Suprapubic skin (tissue), 4 donors: ENCODE measurements at regions not wholly inside any gene's neighbourhood (a gene's known extent, or its start where the extent isn't known, plus 50 kb on each side); places are given as distances from the start of the nearest gene placed in this dataset.

Source experiments
- DNase-seq, 2 donors: peaks; one replicate each; pipeline ENCODE4 v3.0.0-alpha.2; 2019; ENCODE audit warnings: low spot score in 2 of 2
- H3K27ac ChIP-seq: fragments of 200-600 bp; sonication (generic); one replicate; pipeline ENCODE4 v1.5.1; 2019
- H3K27me3 ChIP-seq: fragments of 200-600 bp; sonication (generic); one replicate; pipeline ENCODE4 v1.5.1; 2019
- H3K36me3 ChIP-seq: fragments of 200-600 bp; sonication (generic); one replicate; pipeline ENCODE4 v1.5.1; 2019
- H3K4me1 ChIP-seq: fragments of 200-600 bp; sonication (generic); one replicate; pipeline ENCODE4 v1.5.1; 2019
- H3K4me3 ChIP-seq: fragments of 200-600 bp; sonication (generic); one replicate; pipeline ENCODE4 v1.5.1; 2019; ENCODE audit warnings: mild to moderate bottlenecking
- H3K9me3 ChIP-seq: fragments of 200-600 bp; sonication (generic); one replicate; pipeline ENCODE4 v1.5.1; 2019
- EP300 ChIP-seq: sonication (generic); formaldehyde crosslinking; IDR thresholded peaks from one replicate; pipeline ENCODE4 v1.6.1; 2017; ENCODE audit warnings: antibody characterized with exemption
- POLR2A ChIP-seq, 2 donors: fragments of 450-650 bp; IDR thresholded peaks; one replicate each; pipeline ENCODE4 v1.6.1; 2017; ENCODE audit warnings: antibody characterized with exemption in 2 of 2, mild to moderate bottlenecking in 2 of 2, moderate library complexity in 2 of 2
- POLR2AphosphoS5 ChIP-seq, 3 donors: sonication (generic); formaldehyde crosslinking; IDR thresholded peaks; one replicate each; pipeline ENCODE4 v1.6.1; 2017; ENCODE audit warnings: antibody characterized with exemption in 3 of 3
- WGBS: methylation state at CpG from one replicate; pipeline ENCODE4 v1.1.5; 2018; 5-methylcytosine and 5-hydroxymethylcytosine counted together
- TF ChIP-seq, protein P1 (sequence below), 2 donors: fragments of 200-600 bp in 1 of 2; fragments of 450-650 bp in 1 of 2; sonication (generic) in 1 of 2; IDR thresholded peaks; one replicate each; pipeline ENCODE4 v1.5.1; 2016 to 2019; ENCODE audit warnings: antibody characterized with exemption in 2 of 2, mild to moderate bottlenecking in 1 of 2, moderate library complexity in 1 of 2

DNA sequence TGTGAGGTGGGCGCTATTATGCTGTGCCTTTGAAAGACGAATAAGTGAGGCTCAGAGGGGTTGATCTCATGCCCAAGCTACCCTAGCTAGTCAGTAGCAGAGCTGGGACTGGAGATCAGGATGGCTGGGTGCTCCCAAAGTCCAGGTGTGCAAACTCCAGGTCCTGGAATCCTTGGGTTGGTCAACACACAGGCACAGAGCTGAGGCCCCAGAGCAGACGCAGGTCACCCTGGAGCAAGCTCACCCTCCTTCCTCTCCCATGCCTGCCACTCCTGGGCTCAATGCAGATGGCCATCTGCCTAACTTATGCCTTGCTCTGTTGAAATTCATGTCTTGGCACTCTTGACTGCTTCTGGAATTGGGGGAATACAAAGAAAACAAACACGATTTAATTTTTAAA, 587.2 kb downstream of the PTPRU start:
- WGBS, result 78% methylated on average over 4 of the region's 4 CpGs
- H3K9me3 ChIP-seq, result no peaks in the 10 kb centered on the region
- no peak overlapping the region for H3K4me3 ChIP-seq
- no peak overlapping the region for H3K27ac ChIP-seq
- TF ChIP-seq POLR2A (IDR thresholded peaks at IDR 0.05) (no peak), POLR2AphosphoS5 (IDR thresholded peaks at IDR 0.05) (no peak), EP300 (no peak)
- TF ChIP-seq, protein P1, sequence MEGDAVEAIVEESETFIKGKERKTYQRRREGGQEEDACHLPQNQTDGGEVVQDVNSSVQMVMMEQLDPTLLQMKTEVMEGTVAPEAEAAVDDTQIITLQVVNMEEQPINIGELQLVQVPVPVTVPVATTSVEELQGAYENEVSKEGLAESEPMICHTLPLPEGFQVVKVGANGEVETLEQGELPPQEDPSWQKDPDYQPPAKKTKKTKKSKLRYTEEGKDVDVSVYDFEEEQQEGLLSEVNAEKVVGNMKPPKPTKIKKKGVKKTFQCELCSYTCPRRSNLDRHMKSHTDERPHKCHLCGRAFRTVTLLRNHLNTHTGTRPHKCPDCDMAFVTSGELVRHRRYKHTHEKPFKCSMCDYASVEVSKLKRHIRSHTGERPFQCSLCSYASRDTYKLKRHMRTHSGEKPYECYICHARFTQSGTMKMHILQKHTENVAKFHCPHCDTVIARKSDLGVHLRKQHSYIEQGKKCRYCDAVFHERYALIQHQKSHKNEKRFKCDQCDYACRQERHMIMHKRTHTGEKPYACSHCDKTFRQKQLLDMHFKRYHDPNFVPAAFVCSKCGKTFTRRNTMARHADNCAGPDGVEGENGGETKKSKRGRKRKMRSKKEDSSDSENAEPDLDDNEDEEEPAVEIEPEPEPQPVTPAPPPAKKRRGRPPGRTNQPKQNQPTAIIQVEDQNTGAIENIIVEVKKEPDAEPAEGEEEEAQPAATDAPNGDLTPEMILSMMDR (IDR thresholded peaks at IDR 0.05), result no peak
- no peaks in the 10 kb centered on the region for H3K36me3 ChIP-seq
- peaks cover 48% of the 10 kb centered on the region for H3K27me3 ChIP-seq
- H3K4me1 ChIP-seq, result no peaks in the 10 kb centered on the region
- DNase-seq, result no peak

DNA sequence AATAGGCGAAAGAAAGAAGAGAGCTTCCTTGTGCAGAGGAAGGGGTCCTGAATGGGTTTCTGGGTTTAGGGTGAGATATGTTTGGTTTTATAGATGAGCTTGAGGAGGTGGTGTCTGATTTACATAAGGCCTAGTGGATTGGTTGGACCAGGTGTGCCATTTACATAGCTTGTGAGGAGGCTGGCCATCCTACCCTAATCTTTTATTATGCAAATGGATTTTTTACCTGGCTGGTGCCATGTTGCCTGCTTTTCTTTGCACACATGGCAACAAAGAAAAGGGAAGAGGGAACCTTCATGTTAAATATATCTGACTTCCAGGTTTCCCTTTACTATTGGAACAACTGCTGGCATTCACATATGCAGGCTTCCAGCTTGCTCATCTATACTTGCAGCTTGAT, 585.3 kb downstream of the PTPRU start:
- no peaks in the 10 kb centered on the region for H3K4me1 ChIP-seq
- no peak overlapping the region for H3K27ac ChIP-seq
- TF ChIP-seq EP300, result no peak
- TF ChIP-seq POLR2AphosphoS5 (IDR thresholded peaks at IDR 0.05), result no peak
- TF ChIP-seq, protein P1 (IDR thresholded peaks at IDR 0.05), result no peak
- no peak for TF ChIP-seq POLR2A (IDR thresholded peaks at IDR 0.05)
- no peak for DNase-seq
- H3K27me3 ChIP-seq, result peaks cover 33% of the 10 kb centered on the region
- 92% methylated on average over 1 of the region's 1 CpG for WGBS
- H3K36me3 ChIP-seq, result no peaks in the 10 kb centered on the region
- H3K9me3 ChIP-seq, result no peaks in the 10 kb centered on the region
- H3K4me3 ChIP-seq, result no peak overlapping the region

DNA sequence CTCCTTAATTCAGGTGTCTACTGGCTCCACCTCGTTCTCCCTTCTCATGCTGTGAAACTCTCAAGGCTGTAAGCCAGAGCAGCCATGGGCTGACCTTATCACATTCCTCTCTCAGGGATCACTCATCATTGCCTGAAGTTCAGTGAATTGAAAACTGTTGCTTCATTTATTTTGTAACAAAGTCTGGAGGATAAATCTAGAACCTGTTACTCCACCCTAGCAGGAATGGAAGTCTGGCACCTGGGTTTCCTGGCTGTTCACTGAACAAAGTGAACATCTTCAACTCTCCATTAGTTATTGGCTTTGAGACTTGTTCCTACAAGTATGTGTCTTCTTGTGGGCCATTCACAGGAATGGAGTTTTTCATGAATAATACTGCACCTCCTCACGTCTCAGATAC, 584.1 kb downstream of the PTPRU start:
- WGBS, result 44% methylated on average over 2 of the region's 2 CpGs
- no peak for TF ChIP-seq POLR2A (IDR thresholded peaks at IDR 0.05)
- no peak for TF ChIP-seq POLR2AphosphoS5 (IDR thresholded peaks at IDR 0.05)
- no peak for TF ChIP-seq EP300
- TF ChIP-seq, protein P1 (IDR thresholded peaks at IDR 0.05), result no peak

DNA sequence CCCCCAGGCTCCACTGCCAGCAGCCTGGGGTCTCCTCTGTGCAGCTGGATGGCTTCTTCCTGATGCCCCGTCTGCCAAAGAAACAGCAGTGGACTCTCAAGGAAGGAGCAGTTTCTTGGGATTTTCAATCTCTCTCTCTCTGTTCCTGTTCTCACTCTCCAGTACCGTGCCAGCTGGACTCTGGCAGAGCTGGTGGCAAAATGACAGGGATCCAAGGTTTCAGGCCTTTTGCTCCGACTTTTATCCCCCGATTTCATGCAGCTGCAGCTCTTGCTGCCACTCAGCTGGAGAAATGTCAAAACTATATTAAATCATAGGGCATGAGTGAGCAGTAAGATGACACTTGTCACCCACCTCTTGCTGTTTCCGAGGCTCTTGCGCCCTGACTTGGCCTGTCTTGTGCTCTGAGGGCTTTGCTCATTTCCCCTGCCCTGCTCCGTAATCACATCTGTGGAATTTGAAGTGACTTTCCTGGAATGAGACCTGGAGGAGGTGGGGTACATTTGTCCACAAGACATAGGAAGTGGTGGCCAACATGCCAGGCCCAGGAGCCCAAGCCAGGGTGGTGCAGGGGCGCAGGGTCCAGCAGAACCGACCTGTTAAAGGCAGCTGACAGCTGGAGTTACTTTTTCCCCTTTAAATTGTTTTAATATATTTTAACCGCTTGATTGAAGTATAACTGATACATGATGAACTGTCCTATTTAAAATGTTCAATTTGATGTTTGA, 576.2 kb downstream of the PTPRU start:
- no peaks in the 10 kb centered on the region for H3K36me3 ChIP-seq
- H3K4me3 ChIP-seq, result no peak overlapping the region
- no peaks in the 10 kb centered on the region for H3K9me3 ChIP-seq
- no peak for DNase-seq
- no peak for TF ChIP-seq POLR2A (IDR thresholded peaks at IDR 0.05)
- TF ChIP-seq POLR2AphosphoS5 (IDR thresholded peaks at IDR 0.05), result no peak
- TF ChIP-seq, protein P1 (IDR thresholded peaks at IDR 0.05), result no peak
- TF ChIP-seq EP300, result no peak
- 63% methylated on average over 9 of the region's 10 CpGs for WGBS
- H3K27ac ChIP-seq, result no peak overlapping the region
- no peaks in the 10 kb centered on the region for H3K4me1 ChIP-seq
- H3K27me3 ChIP-seq, result peaks cover 13% of the 10 kb centered on the region

More for the DNA sequence above, 584.1 kb downstream of the PTPRU start:
- Histone ChIP-seq H3K4me1 (no peaks in the 10 kb centered on the region), H3K4me3 (no peak overlapping the region), H3K27me3 (peaks cover 28% of the 10 kb centered on the region), H3K36me3 (no peaks in the 10 kb centered on the region), H3K27ac (no peak overlapping the region), H3K9me3 (no peaks in the 10 kb centered on the region)
- no peak for DNase-seq

DNA sequence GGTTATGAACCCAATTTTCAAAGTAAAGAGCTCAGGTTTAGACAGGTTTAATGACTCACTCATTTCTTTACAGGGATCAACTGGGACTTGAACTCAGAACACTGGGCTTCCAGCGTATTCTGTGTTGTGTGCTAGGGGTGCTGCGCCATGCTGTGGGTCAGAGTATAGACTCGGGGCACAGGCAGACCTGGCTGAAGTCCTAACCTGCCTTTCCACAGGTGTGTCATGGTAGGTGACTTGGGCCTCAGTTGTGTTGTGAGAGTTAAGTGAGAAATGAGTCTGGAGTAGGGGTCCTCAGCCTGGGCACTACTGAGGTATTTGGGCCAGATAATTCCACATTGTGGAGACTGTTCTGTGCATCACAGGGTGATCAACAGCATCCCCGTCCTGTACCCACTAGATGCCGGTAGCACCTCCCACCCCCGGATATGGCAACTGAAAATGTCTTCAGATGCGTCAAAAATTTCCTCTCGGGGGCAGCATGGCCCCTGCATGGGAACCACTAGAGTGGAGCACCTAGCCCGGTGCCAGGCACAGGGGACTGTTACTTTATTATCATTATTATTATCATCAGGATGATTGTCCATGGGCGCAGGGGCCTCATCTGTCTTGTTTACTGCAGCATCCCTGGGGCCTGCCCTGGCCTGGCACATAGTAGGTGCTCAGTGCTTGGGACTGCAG, 575.5 kb downstream of the PTPRU start:
- H3K36me3 ChIP-seq, result no peaks in the 10 kb centered on the region
- no peak for DNase-seq
- WGBS, result 90% methylated on average over 10 of the region's 10 CpGs
- H3K4me1 ChIP-seq, result no peaks in the 10 kb centered on the region
- no peak overlapping the region for H3K27ac ChIP-seq
- no peak overlapping the region for H3K4me3 ChIP-seq
- no peak for TF ChIP-seq POLR2AphosphoS5 (IDR thresholded peaks at IDR 0.05)
- TF ChIP-seq, protein P1 (IDR thresholded peaks at IDR 0.05), result no peak
- H3K27me3 ChIP-seq, result peaks cover 13% of the 10 kb centered on the region
- no peaks in the 10 kb centered on the region for H3K9me3 ChIP-seq
